ENCODE measurements at regions not wholly inside any gene's neighbourhood (a gene's known extent, or its start where the extent isn't known, plus 50 kb on each side); places are given as distances from the start of the nearest gene placed in this dataset.
"Not testable (repeated sequence)": the region's sequence is repeated elsewhere in the genome, so short reads cannot be mapped to it uniquely, and the experiment has no call there.

GRCh38 chr4:3910161-3910950 is 144.2 kb downstream of the ADRA2C start:
- H3K4me1 ChIP-seq (replicated peaks in 1 of 2; ENCODE audit: control insufficient read depth in 2 of 2, insufficient read depth in 2 of 2, low read length in 2 of 2); ATAC-seq; intact Hi-C loops (cut with micrococcal nuclease); H3K9me1 ChIP-seq (ENCODE audit: control insufficient read depth, insufficient read depth, low read length); H4K20me1 ChIP-seq (replicated peaks; ENCODE audit: control insufficient read depth, insufficient read depth, low read length); H3K36me3 ChIP-seq (ENCODE audit: control insufficient read depth, insufficient read depth, low read length); DNase-seq (ENCODE audit: extremely low read depth in 1 of 4, low spot score in 3 of 4); POLR2A ChIA-PET; CTCF ChIA-PET (ENCODE audit: low intra/inter-chr PET ratio); H3K4me2 ChIP-seq (ENCODE audit: insufficient read depth, low read length); H3K4me3 ChIP-seq; H3K27ac ChIP-seq (ENCODE audit: extremely low read depth, low read depth, low read length); H3K79me2 ChIP-seq (ENCODE audit: control insufficient read depth, insufficient read depth, low read length); H3K9ac ChIP-seq (ENCODE audit: insufficient read depth in 1 of 2, low read depth in 2 of 2, low read length in 2 of 2); H2AFZ ChIP-seq (ENCODE audit: low read depth, low read length); BruUV-seq (replicated peaks); FAIRE-seq; in situ Hi-C loops (cut with MboI); H3K9me3 ChIP-seq (replicated peaks; ENCODE audit: control insufficient read depth, insufficient read depth, low read depth, low read length): not testable (repeated sequence)
- H3K27me3 ChIP-seq (ENCODE audit: control insufficient read depth in 2 of 2, insufficient read depth in 2 of 2, low read length in 2 of 2), result peaks cover 0 to 11% of the 10 kb centered on the region in 2 experiments; a peak in 2 of 5 replicates
- WGBS (ENCODE audit: insufficient coverage, low coverage, missing lambda C conversion rate), result 15% methylated on average over 14 of the region's 14 CpGs

GRCh38 chr4:3911252-3911856 is 145.2 kb downstream of the ADRA2C start:
- no peak overlapping the region for H3K9ac ChIP-seq (ENCODE audit: insufficient read depth in 1 of 2, low read depth in 2 of 2, low read length in 2 of 2)
- no peaks in the 10 kb centered on the region; the same call in 1 of the 2 replicates for H3K9me3 ChIP-seq (replicated peaks; ENCODE audit: control insufficient read depth, insufficient read depth, low read depth, low read length)
- in situ Hi-C loops (cut with MboI), result no loop called here
- CTCF ChIA-PET (ENCODE audit: low intra/inter-chr PET ratio), result no interaction called here
- H3K79me2 ChIP-seq (ENCODE audit: control insufficient read depth, insufficient read depth, low read length), result no peaks in the 10 kb centered on the region
- FAIRE-seq, result no peak
- no peaks in the 10 kb centered on the region for H3K9me1 ChIP-seq (ENCODE audit: control insufficient read depth, insufficient read depth, low read length)
- intact Hi-C loops (cut with micrococcal nuclease), result no loop called here
- H3K27ac ChIP-seq (ENCODE audit: extremely low read depth, low read depth, low read length), result no peak overlapping the region
- H2AFZ ChIP-seq (ENCODE audit: low read depth, low read length), result no peak overlapping the region
- BruUV-seq (replicated peaks), result no TSS peak
- no peaks in the 10 kb centered on the region for H4K20me1 ChIP-seq (replicated peaks; ENCODE audit: control insufficient read depth, insufficient read depth, low read length)
- no peak for DNase-seq (ENCODE audit: extremely low read depth in 1 of 4, low spot score in 3 of 4)
- H3K4me2 ChIP-seq (ENCODE audit: insufficient read depth, low read length), result no peak overlapping the region
- TF ChIP-seq KDM1A (IDR thresholded peaks at IDR 0.05) (peak in 1 of 2 experiments; percentile 71; a peak in 1 of 4 replicates), MAX (CRISPR knock-in tag; IDR thresholded peaks at IDR 0.05) (peak; percentile 22; the same call in 1 of the 2 replicates), NONO (IDR thresholded peaks at IDR 0.05; ENCODE audit: low read depth in 2 of 2, low read length in 1 of 2) (no peak), ZNF449 (CRISPR knock-in tag; IDR thresholded peaks at IDR 0.05) (no peak), TEAD4 (IDR thresholded peaks at IDR 0.05; ENCODE audit: low read length) (no peak), TEAD4 (CRISPR knock-in tag; IDR thresholded peaks at IDR 0.05; ENCODE audit: borderline replicate concordance) (0 out of 2 replicates have a peak, but pooled peaks have one; percentile 29), POU5F1 (IDR thresholded peaks at IDR 0.05; ENCODE audit: borderline replicate concordance, low read depth, low read length, partially characterized antibody) (no peak)
- WGBS (ENCODE audit: insufficient coverage, low coverage, missing lambda C conversion rate), result 9% methylated on average over 19 of the region's 19 CpGs
- H3K27me3 ChIP-seq (ENCODE audit: control insufficient read depth in 2 of 2, insufficient read depth in 2 of 2, low read length in 2 of 2), result peaks cover 0 to 11% of the 10 kb centered on the region in 2 experiments; a peak in 2 of 5 replicates
- H3K4me3 ChIP-seq, result no peak overlapping the region
- POLR2A ChIA-PET, result no interaction called here
- H3K4me1 ChIP-seq (replicated peaks in 1 of 2; ENCODE audit: control insufficient read depth in 2 of 2, insufficient read depth in 2 of 2, low read length in 2 of 2), result no peaks in the 10 kb centered on the region
- no peak for ATAC-seq
- no peaks in the 10 kb centered on the region for H3K36me3 ChIP-seq (ENCODE audit: control insufficient read depth, insufficient read depth, low read length)

All from K562 (cell line).